HepG2 (cell line): ENCODE measurements at regions not wholly inside any gene's neighbourhood (a gene's known extent, or its start where the extent isn't known, plus 50 kb on each side); places are given as distances from the start of the nearest gene placed in this dataset.

Experiments
- ATAC-seq: fragments of 200-7000 bp; cut with Tn5 transposase; 3 replicates; pipeline ENCODE4 v1.9.1; 2020; ENCODE audit warnings: mild to moderate bottlenecking, moderate library complexity
- BruUV-seq: library from RNA; stranded (reverse); fragments of 400-500 nt; replicated peaks from 2 replicates; lab custom pipeline; 2021; lab: Mats Ljungman, UMichigan
- CTCF ChIA-PET: fragments of 300-600 bp; formaldehyde crosslinking; extraction: SDS; loops from one replicate; lab custom pipeline; 2021; ENCODE audit warnings: low total read pairs, inconsistent platforms, low intra/inter-chr PET ratio; lab: Yijun Ruan, JAX
- POLR2A ChIA-PET: fragments of 350-600 bp; sonication (Branson Sonifier 250); formaldehyde crosslinking; loops from one replicate; lab custom pipeline; 2020; ENCODE audit warnings: antibody characterized with exemption, inconsistent platforms; lab: Yijun Ruan, JAX
- DNase-seq: peaks from one replicate; pipeline ENCODE4 v3.0.0-alpha.2; 2015; ENCODE audit warnings: low spot score
- FAIRE-seq: peaks from 3 replicates; lab custom pipeline; 2011; peaks lifted over from hg19 to GRCh38; lab: Jason Lieb, UNC
- H2AFZ ChIP-seq: one replicate; pipeline ENCODE4 v1.6.1; 2011; ENCODE audit warnings: low read length, inconsistent platforms
- H3K27ac ChIP-seq: fragments of 300-600 bp; 3 replicates; pipeline ENCODE4 v1.8.0; 2011; ENCODE audit warnings: mixed run types, mild to moderate bottlenecking, mixed read lengths, low read length, inconsistent platforms; ENCODE audit not compliant: insufficient read depth; ENCODE audit errors: extremely low read length
- H3K27me3 ChIP-seq, 2 experiments: fragments of 200-600 bp in 1 of 2; 2 replicates in 1 of 2; 3 replicates in 1 of 2; pipeline versions ENCODE4 v1.6.0 to v1.8.0; 2011; ENCODE audit warnings: low read length in 2 of 2, mild to moderate bottlenecking in 2 of 2, moderate library complexity in 2 of 2, inconsistent platforms in 1 of 2; ENCODE audit not compliant: insufficient read depth in 2 of 2, control insufficient read depth in 1 of 2
- H3K36me3 ChIP-seq, 2 experiments: fragments of 200-600 bp in 1 of 2; replicated peaks in 1 of 2; 2 replicates in 1 of 2; 3 replicates in 1 of 2; pipeline versions ENCODE4 v1.5.1 to v1.8.0; 2011; ENCODE audit warnings: low read length in 2 of 2, inconsistent platforms in 1 of 2; ENCODE audit not compliant: insufficient read depth in 2 of 2, control insufficient read depth in 1 of 2
- H3K4me1 ChIP-seq: 2 replicates; pipeline ENCODE4 v1.5.1; 2012; ENCODE audit warnings: low read length, inconsistent platforms; ENCODE audit not compliant: insufficient read depth
- H3K4me2 ChIP-seq: 2 replicates; pipeline ENCODE4 v1.6.0; 2011; ENCODE audit warnings: low read depth, low read length, inconsistent platforms
- H3K4me3 ChIP-seq, 3 experiments: fragments of 200-600 bp in 1 of 3; sonication (generic), shearing (Covaris generic) in 1 of 3; replicated peaks in 1 of 3; 2 replicates each; pipeline ENCODE4 v1.5.1; 2011 to 2016; ENCODE audit warnings: low read length in 3 of 3, inconsistent platforms in 2 of 3, low read depth in 2 of 3, mild to moderate bottlenecking in 2 of 3, control low read depth in 1 of 3, mixed read lengths in 1 of 3; ENCODE audit not compliant: insufficient read depth in 1 of 3
- H3K79me2 ChIP-seq: one replicate; pipeline ENCODE4 v1.6.1; 2011; ENCODE audit warnings: low read length, inconsistent platforms; ENCODE audit not compliant: insufficient read depth
- H3K9ac ChIP-seq: 2 replicates; pipeline ENCODE4 v1.6.0; 2011; ENCODE audit warnings: mild to moderate bottlenecking, low read depth, low read length, inconsistent platforms; ENCODE audit not compliant: insufficient read depth
- H3K9me3 ChIP-seq: 2 replicates; pipeline ENCODE4 v1.5.1; 2012; ENCODE audit warnings: mild to moderate bottlenecking, low read length
- H4K20me1 ChIP-seq: 2 replicates; pipeline ENCODE4 v1.6.0; 2011; ENCODE audit warnings: inconsistent platforms, mild to moderate bottlenecking, low read length, moderate library complexity; ENCODE audit not compliant: insufficient read depth
- ATAD3A ChIP-seq: sonication (generic); formaldehyde crosslinking; IDR thresholded peaks from 2 replicates; pipeline ENCODE4 v1.4.0; 2020; ENCODE audit warnings: missing genetic modification reagents
- HOXA7 ChIP-seq: sonication (generic); formaldehyde crosslinking; IDR thresholded peaks from 2 replicates; pipeline ENCODE4 v1.8.1; 2022; ENCODE audit warnings: mild to moderate bottlenecking, missing genetic modification reagents, moderate library complexity
- NR2F2 ChIP-seq: IDR thresholded peaks from 2 replicates; pipeline ENCODE4 v1.6.1; 2012; ENCODE audit warnings: low read depth, inconsistent platforms, borderline replicate concordance
- RAD21 ChIP-seq: fragments of 450-650 bp; formaldehyde crosslinking; IDR thresholded peaks from 2 replicates; pipeline ENCODE4 v1.5.0; 2020; ENCODE audit warnings: mild to moderate bottlenecking
- SMC3 ChIP-seq: IDR thresholded peaks from 2 replicates; pipeline ENCODE4 v1.6.1; 2011; ENCODE audit warnings: low read length, improper control_type of control experiment
- SOX6 ChIP-seq, 2 experiments: fragments of 450-650 bp in 1 of 2; sonication (generic) in 1 of 2; formaldehyde crosslinking in 1 of 2; IDR thresholded peaks; 2 replicates each; pipeline versions ENCODE4 v1.4.0 to v1.6.1; 2017 to 2020; ENCODE audit warnings: antibody characterized with exemption in 1 of 2, mild to moderate bottlenecking in 1 of 2, missing genetic modification reagents in 1 of 2
- STAG1 ChIP-seq: sonication (generic); formaldehyde crosslinking; IDR thresholded peaks from 2 replicates; pipeline ENCODE4 v1.4.0; 2020; ENCODE audit warnings: missing genetic modification reagents
- XRCC5 ChIP-seq: fragments of 200-400 bp; formaldehyde crosslinking; optimal IDR thresholded peaks from 2 replicates; pipeline ENCODE3; 2017; ENCODE audit warnings: mild to moderate bottlenecking, low read length
- WGBS: methylation state at CpG from one replicate; pipeline ENCODE4 v1.1.6; 2017; ENCODE audit warnings: low lambda C conversion rate; 5-methylcytosine and 5-hydroxymethylcytosine counted together
- in situ Hi-C: cut with HindIII; loops from 2 replicates; pipeline ENCODE4 v1.10.0; 2017; ENCODE audit warnings: low pct_unique_long_range_greater_than_20kb; ENCODE audit not compliant: extremely low pct_ligation_motif_present
- intact Hi-C: fragments of 100-400 bp; cut with micrococcal nuclease; formaldehyde crosslinking; loops from one replicate; pipeline ENCODE4 v1.10.0; 2022; ENCODE audit not compliant: unreplicated experiment
- TF ChIP-seq, protein P1 (sequence below): sonication (generic); formaldehyde crosslinking; IDR thresholded peaks from 2 replicates; pipeline ENCODE4 v1.5.0; 2020; ENCODE audit warnings: mild to moderate bottlenecking, missing genetic modification reagents, moderate library complexity
- TF ChIP-seq, protein P2 (sequence below): sonication (generic); formaldehyde crosslinking; IDR thresholded peaks from 2 replicates; pipeline ENCODE4 v1.4.0; 2020; ENCODE audit warnings: missing genetic modification reagents
- TF ChIP-seq, protein P3 (sequence below): sonication (generic); formaldehyde crosslinking; IDR thresholded peaks from 2 replicates; pipeline ENCODE4 v1.4.0; 2020; ENCODE audit warnings: missing genetic modification reagents, borderline replicate concordance

DNA sequence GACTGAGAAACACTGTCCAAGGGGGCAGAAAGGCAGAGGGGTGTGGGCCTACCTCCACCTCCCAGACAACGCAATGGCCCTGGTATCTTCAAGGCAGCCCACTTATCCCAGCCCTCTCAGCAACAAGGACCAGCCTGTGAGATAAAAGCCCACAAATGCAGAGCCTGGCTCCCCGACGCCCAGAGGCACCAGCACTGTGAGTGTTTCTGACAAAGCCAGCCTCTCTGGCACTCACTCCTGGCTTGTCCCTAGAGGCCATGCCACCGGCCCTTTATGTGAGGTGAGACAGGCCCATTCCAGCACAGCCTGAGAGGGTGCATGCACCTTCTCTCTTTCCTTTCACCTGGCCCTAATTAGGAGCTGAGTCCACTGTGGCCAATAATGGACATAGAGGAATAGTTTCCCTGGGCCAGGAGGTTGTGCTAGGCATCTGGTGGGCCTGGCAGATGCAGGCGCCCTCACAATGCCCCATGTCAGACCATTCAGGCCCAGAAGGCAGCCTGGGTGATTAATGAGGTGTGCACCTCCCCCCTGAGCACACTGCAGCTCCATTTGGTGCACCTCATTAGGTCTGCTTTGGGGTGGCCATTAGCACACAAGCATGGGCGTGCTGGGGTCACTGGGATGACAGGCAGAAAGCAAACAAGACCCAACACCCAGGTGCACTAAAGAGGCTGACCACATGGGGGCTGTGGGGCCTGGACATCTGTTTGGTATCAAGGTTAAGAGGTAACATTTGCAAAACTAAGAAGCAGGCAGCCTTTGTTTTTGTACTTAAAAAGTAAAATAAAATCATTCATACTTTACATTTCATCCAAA is 176.0 kb downstream of the MED10 start:
- CTCF ChIA-PET: no interaction called here
- no peak for FAIRE-seq

More for the DNA sequence above, 176.0 kb downstream of the MED10 start:
- intact Hi-C loops (loop anchor here (2.0 kb wide), 1 partner anchor 374 kb away; no protein-coding TSS in a partner anchor), in situ Hi-C loops (no loop called here)
- H3K4me2 ChIP-seq: no peak overlapping the region
- peak; percentile 87 for ATAC-seq
- no peaks in the 10 kb centered on the region for H3K36me3 ChIP-seq
- H3K27me3 ChIP-seq: no peaks in the 10 kb centered on the region
- H3K79me2 ChIP-seq: no peaks in the 10 kb centered on the region
- H3K9ac ChIP-seq: no peak overlapping the region
- H3K4me3 ChIP-seq: no peak overlapping the region
- BruUV-seq: no TSS peak
- POLR2A ChIA-PET: no interaction called here
- peak; percentile 42; the same call in 1 of the 2 replicates for TF ChIP-seq STAG1 (CRISPR knock-in tag)
- TF ChIP-seq RAD21 (CRISPR knock-in tag): 0 out of 2 replicates have a peak, but pooled peaks have one; percentile 25
- no peak for TF ChIP-seq ATAD3A (CRISPR knock-in tag)
- no peak for TF ChIP-seq HOXA7 (CRISPR knock-in tag)
- TF ChIP-seq SOX6 (IDR thresholded peaks at IDR 0.05): no peak
- TF ChIP-seq SOX6 (CRISPR knock-in tag; IDR thresholded peaks at IDR 0.05): no peak
- peak; percentile 14; the same call in 1 of the 2 replicates for TF ChIP-seq SMC3
- no peak for TF ChIP-seq XRCC5
- TF ChIP-seq, protein P1, sequence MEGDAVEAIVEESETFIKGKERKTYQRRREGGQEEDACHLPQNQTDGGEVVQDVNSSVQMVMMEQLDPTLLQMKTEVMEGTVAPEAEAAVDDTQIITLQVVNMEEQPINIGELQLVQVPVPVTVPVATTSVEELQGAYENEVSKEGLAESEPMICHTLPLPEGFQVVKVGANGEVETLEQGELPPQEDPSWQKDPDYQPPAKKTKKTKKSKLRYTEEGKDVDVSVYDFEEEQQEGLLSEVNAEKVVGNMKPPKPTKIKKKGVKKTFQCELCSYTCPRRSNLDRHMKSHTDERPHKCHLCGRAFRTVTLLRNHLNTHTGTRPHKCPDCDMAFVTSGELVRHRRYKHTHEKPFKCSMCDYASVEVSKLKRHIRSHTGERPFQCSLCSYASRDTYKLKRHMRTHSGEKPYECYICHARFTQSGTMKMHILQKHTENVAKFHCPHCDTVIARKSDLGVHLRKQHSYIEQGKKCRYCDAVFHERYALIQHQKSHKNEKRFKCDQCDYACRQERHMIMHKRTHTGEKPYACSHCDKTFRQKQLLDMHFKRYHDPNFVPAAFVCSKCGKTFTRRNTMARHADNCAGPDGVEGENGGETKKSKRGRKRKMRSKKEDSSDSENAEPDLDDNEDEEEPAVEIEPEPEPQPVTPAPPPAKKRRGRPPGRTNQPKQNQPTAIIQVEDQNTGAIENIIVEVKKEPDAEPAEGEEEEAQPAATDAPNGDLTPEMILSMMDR: peak; percentile 37
- no peak for TF ChIP-seq NR2F2
- TF ChIP-seq, protein P2, sequence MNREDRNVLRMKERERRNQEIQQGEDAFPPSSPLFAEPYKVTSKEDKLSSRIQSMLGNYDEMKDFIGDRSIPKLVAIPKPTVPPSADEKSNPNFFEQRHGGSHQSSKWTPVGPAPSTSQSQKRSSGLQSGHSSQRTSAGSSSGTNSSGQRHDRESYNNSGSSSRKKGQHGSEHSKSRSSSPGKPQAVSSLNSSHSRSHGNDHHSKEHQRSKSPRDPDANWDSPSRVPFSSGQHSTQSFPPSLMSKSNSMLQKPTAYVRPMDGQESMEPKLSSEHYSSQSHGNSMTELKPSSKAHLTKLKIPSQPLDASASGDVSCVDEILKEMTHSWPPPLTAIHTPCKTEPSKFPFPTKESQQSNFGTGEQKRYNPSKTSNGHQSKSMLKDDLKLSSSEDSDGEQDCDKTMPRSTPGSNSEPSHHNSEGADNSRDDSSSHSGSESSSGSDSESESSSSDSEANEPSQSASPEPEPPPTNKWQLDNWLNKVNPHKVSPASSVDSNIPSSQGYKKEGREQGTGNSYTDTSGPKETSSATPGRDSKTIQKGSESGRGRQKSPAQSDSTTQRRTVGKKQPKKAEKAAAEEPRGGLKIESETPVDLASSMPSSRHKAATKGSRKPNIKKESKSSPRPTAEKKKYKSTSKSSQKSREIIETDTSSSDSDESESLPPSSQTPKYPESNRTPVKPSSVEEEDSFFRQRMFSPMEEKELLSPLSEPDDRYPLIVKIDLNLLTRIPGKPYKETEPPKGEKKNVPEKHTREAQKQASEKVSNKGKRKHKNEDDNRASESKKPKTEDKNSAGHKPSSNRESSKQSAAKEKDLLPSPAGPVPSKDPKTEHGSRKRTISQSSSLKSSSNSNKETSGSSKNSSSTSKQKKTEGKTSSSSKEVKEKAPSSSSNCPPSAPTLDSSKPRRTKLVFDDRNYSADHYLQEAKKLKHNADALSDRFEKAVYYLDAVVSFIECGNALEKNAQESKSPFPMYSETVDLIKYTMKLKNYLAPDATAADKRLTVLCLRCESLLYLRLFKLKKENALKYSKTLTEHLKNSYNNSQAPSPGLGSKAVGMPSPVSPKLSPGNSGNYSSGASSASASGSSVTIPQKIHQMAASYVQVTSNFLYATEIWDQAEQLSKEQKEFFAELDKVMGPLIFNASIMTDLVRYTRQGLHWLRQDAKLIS: no peak
- TF ChIP-seq, protein P3, sequence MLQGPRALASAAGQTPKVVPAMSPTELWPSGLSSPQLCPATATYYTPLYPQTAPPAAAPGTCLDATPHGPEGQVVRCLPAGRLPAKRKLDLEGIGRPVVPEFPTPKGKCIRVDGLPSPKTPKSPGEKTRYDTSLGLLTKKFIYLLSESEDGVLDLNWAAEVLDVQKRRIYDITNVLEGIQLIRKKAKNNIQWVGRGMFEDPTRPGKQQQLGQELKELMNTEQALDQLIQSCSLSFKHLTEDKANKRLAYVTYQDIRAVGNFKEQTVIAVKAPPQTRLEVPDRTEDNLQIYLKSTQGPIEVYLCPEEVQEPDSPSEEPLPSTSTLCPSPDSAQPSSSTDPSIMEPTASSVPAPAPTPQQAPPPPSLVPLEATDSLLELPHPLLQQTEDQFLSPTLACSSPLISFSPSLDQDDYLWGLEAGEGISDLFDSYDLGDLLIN (CRISPR knock-in tag): no peak
- DNase-seq: peak; percentile 19
- H4K20me1 ChIP-seq: no peaks in the 10 kb centered on the region
- H3K27ac ChIP-seq: no peak overlapping the region
- no peak overlapping the region for H2AFZ ChIP-seq
- no peaks in the 10 kb centered on the region for H3K9me3 ChIP-seq
- no peaks in the 10 kb centered on the region for H3K4me1 ChIP-seq
- 10% methylated on average over 2 of the region's 6 CpGs for WGBS
